Activated CD4-positive, alpha-beta T cell treated with anti-CD3 and anti-CD28 coated beads, Interleukin-2, amount 50 U/mL, for 24 hours (primary cell): ENCODE measurements at regions not wholly inside any gene's neighbourhood (a gene's known extent, or its start where the extent isn't known, plus 50 kb on each side); places are given as distances from the start of the nearest gene placed in this dataset.

Source experiments
- DNase-seq, 2 donors: peaks; one replicate each; pipeline ENCODE4 v3.0.0-alpha.2; 2020; ENCODE audit warnings: low read depth in 1 of 2, low spot score in 1 of 2

DNA sequence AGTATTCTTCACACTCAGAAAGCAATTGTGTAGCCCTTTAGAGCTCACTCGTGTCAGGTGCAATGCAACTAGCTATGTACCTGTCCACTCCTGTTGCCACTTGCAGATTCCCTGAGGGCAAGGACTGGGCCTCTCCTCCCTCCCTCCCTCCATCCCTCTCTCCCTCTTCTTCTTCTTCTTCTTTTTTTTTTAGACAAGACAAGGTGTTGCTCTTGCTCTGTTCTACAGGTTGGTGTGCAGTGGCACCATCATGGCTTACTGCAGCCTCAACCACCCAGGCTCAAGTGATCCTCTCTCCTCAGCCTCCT, 119.7 kb downstream of the ACKR3 start:
- DNase-seq, result no peak

DNA sequence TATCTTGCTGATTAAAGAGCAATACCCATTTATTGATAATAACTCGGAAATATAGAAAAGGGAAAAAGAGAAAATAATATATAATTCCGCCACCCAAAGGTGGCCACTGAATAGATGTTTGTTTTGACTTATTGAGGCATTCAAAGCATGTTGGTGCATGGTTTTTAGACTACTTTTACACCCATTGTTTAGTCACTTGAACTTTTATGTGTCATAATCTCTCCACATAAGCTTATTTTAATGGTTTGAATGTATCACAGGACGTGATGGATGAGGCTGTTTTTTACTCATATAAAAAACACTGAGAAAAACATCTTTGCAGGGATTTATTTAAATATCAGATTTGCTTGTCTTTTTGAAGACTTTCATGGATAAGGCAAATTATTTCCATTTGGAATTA, 120.4 kb downstream of the ACKR3 start:
- no peak for DNase-seq

DNA sequence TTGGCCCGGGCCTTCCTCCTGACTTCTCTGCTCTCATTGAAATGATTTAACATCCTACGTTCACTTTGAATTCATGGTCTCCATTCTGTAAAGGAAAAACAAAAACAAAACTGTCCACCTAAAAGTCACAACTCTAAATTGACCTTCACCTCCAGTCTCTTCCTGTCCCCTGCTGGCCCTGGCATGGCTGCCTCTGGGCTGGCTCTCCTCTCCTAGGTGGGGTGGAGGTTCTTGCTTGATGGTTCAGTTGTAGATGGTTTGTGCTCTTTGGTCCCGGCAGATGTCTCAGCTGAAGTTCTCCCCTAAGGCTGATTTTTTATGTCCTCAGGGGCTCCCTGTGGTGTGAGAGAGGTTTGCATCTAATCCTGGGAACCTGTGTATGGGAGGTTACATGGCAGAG, 121.1 kb downstream of the ACKR3 start:
- no peak for DNase-seq

DNA sequence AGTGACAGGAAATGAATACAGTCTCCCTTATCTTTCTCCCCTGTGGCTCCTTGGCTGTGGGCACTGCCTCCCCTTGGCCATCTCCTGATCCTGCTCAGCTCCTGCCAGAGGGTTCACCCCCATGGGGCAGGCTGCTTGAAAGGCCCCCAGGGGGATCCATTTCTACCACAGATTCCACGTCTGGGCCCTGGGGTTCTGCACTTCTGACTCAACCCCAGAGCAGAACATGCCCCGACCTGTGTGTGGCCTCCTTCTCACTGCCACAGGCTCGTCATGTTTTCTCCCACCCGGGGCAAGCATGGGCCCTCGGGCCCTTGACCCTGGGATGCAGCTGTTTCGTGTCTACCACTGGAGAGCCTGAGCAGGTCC, 122.2 kb downstream of the ACKR3 start:
- DNase-seq, result no peak

DNA sequence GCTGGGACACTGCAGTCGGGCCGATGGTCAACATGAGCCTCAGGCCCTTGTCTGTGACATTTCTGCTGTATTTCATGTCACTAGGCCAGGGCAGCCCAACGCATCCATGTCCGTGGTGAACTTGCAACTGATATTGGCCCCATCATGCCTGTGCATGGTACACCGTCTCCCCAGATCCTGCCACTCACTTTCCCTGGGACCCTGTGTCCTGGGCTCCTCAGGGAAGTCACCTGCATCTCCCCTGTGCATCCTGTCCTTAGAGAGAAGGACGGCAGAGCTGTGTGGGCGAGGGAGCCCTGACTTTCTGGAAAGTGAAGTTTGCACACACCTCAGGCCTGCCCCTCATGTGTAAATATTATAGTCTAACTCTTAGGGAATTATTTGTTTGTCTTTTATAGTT, 123.3 kb downstream of the ACKR3 start:
- no peak for DNase-seq

DNA sequence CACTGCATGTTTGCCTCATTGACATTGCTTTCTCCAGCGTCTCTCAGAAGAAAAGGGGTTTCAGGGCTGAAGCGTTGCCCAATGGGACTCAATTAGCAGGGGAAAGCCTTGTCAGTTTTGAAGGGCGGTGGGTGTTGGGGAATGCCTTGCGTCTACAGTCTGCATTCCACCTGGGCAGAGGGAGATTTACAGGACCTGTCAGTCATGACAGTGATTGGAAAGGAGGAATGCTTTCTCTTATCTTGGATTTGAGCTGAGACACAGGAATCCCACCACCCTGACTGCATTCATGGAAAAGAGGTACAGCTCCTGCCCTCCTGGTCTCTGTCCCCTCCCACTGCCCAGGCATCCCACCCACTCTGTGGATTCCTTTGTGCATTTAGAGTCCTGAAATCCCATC, 123.9 kb downstream of the ACKR3 start:
- DNase-seq, result no peak

DNA sequence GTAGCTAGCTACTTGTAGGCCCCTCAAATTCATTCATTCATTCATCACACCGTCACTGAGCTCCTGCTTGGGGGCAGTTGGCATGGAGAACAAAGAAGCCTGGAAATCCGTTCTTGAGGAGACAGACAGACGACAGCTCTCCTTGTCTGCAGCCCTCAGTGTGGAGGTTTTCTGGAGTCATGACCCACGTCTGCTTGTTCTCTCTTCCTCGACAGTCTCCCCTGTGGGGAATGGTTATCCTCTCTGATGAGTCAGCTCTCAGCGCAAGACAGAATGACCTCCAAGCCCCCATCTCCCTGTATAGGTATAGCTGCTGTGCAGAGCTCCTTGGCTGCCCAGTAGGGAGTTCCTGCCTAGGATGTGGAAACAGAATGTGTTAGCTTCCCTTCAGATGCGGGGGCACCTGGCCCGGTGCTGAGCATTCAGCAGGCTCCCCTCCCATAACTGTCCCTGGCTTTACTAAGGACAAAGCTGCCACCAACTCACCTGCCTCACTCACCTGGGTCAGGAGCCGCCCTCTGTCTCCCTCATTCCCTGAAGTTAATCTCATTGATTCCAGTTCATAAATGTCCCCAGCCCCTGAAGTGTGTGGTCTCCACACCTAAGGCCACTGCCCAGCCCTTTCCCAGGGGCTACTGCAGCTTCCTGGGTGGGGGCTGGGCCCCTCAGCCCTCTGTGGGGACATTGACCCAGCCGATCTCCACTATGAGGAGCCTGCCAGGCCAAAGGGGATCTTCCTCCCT, 124.7 kb downstream of the ACKR3 start:
- no peak for DNase-seq

DNA sequence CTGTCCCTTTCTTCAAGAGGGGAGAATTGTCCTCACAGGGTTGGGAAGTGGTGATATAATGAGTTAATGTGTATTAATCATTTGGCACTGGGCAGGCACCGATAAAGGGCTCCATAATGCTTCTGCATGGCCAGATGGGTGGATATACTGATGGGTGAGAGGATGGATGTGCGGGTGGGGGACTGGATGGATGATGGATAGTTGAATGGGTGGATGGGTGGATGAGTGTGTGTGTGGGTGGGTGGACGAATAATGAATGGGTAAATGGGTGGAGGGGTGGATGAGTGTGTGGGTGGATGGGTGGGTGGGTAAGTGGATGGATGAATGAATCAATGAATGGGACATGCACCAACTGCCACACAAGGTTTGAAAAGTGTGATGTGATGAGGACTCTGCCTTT, 127.2 kb downstream of the ACKR3 start:
- DNase-seq, result no peak

DNA sequence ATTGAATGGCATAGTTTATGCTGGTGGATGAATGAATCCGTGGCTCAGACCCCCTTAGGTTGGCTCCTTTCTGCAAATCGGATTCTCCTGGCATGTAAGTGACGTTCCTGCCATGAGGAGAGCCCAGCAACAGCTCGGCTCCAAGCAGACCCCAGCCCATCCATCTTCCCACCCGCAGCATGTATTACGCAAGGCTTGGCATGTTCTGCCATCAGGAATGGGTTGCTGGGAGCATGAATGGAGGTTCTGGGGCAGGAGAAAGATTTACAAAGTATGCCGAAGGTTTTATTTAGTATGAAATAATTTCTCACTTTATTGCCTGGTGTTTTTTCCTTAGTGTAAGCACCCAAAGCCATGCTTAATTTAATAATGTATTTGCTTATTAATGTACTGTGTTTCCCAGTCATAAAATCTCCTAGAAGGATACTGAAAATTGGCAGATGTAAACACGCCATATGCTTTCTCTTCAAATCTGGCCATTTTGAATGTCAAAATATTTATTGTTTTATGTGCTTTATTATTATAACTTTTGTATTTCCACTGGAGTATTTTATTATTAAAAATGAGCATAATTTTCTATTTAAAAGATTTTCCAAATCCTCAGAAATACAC, 128.5 kb downstream of the ACKR3 start:
- DNase-seq, result no peak

DNA sequence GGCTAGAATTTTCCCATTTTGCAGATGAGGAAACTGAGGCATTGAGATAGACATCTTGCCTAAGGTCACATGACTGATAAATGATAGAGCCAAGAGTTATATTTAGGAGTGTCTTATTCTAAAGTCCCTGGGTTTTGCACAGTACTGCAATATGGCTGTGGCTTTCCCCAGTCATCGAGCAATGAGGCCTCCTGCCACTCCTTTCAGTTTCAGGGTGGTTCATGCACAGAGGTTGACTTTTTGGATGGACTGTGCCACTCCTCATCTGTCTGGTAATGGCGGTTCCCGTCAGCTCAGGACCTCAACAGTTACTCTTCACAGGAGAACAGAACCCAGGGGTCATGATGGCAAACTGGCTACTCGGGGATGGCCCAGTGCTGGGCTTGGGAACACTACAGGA, 131.1 kb downstream of the ACKR3 start:
- no peak for DNase-seq

DNA sequence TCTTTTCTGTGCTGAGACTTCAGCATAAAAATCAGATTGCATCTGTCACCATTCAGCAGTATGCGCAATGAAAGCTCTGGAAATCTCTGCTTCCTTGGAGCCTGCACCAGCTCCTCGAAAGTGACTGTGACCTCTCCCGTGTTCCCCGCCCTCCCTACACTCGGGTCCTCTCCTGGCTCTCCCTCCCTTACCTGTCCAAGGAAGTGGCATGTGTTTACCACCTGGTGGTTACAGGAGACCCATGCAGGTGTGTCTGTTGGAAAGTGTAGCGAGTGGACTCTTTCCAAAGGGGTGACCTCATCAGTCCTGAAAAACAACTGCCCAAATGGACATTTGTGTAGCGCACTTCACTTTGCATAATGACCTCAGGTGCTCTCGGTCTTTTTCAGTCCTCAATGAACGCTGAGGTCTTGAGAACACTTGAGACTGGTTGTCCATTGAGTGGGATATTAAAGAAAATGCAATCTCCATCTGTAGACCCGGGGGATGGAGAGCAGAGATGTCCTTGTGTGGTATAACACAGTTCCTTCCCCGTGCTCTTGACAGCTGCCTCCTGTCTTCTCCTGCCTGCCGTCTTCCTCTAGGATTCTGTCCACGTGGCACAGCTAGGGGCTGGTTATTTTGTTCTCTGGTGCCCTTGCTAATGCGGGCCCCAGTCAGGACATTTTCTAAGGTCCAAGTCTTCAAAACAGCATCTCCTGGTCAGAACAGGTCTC, 133.2 kb downstream of the ACKR3 start:
- DNase-seq, result no peak

DNA sequence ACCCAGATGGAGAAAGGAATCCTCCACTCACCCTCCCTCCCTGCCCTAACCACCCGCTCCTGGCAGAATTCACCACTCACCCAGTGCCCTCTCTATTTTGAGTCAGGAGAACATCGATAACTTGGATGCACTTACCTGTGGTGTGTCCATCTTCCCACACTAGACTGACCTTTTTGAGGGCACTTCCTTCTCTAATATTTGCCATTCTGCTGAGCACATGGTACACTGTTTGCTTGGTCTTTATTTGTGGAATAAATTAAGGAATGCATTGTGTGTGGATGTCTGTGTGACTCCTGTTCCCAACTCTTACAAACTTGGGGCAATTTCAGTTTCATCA, 133.7 kb downstream of the ACKR3 start:
- DNase-seq, result no peak

DNA sequence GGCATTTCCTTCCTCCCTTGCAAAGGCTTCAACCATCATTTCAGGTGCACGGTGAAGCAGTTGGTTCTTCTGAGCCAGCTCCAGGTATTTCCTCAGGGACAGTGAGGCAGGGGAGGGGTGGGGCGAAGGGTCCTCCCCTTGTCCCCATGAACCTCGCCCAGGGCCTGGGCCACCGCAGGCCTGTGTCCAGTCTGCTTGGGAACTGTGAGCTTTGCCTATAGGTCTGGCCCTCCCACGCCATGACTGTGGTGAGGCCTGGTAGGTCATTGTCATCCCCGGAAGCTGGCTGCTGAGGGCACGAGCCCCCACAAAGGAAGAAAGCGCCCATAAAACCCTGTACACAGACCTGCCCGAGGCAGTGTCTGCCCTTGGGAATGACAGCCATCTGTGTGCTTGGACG, 134.3 kb downstream of the ACKR3 start:
- no peak for DNase-seq

DNA sequence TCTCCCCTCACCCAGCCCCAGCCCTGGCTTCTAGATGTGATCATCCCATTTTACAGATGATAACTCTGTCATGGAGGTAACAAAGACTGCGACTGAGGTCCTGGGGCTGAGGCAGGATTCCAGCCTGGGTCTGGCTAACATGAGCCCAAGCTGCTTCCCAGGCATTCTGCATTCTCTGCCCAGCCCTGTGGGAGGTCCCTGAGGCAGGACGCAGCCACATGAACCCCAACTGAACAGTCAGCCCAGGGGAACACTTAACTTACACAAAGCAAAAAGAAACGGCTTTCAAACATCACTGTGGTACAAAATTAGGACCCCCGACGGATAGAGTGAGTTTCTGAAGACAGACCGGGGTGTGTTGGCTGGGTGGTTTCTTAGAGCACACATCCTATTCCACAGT, 135.3 kb downstream of the ACKR3 start:
- no peak for DNase-seq

DNA sequence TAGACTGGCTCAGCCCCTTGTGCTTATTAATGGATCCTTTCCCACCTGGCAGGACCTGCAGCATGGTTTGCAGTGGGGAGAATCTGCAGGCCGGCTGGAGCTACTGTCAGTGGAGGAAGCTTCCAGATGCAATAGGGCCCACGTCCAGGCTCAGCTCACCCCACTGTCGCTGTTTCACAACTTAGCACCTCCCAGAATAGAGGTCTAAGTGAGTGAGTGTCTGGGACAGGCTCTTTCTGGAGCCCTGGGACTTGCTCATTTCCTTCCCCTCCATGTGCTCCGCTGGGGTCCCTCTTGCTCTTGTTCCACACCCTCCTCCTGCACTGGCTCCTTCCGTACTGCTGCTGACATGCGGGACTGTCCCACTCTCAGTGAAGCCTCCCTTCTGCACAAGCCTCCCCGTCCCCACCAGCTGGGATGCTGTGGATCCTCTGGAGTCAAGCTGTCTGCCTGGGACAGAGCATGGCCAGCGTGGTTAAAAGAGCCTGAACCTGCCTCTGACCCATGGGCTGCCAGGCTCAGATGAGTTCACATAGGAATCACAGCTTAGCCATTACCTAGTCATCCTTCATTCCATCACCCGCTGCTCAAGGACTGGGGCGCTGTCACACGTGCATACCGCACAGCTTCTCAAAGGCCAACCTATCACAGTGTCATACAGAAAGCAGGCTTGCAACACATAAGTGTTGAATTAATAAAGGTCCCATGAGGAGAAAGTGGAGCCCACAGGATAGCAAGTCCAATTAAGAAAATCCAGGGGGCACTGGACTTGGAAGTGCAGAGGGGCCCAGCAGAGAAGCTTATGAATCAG, 135.9 kb downstream of the ACKR3 start:
- DNase-seq, result no peak

DNA sequence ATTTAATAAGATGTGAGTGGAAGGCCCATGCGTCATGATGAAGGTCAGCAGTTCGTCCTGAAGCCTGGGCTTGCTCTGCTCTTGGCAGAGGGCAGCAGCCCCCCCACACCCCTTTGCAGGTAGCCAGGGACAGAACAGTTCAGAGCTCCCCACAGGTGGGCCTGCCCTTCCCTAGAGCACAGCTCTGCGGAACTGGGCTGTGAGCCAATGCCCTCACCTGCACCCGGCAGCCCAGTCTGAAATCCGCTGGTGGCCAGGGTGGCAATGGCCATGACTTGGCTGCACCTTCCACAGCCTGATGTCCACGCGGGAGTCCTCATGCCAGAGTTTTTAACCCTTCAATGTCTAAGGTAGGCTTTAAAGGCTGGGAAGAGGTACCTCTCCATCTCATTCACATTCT, 136.7 kb downstream of the ACKR3 start:
- no peak for DNase-seq

DNA sequence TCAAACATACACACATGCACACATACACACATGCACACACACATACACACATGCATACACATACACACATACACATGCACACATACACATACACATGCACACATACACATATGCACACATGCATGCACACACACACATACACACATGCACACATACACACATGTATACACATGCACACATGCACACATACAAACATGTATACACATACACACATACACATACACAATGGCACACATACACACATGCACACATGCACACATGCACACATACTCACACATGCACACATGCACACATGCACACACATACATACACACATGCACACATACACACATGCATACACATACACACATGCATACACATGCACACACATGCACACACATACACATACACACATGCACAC, 137.2 kb downstream of the ACKR3 start:
- no peak for DNase-seq

DNA sequence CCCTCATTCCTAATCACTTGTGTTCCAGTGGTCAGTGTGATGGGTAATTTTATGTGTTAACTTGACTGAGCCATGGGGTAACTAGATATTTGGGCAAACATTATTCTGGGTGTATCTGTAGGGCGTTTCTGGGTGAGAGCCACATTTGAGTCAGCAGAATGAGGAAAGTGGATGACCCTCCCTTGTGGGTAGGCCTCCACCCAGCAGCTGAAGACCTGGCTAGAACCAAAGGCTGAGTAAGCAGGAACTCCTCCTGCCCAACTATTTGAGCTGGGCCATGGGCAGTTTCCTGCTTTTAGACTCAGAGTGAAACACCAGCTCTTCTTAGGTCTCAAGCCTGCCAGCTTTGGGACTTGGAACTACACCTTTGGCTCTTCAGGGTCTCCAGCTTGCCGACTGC, 141.8 kb downstream of the ACKR3 start:
- no peak for DNase-seq

DNA sequence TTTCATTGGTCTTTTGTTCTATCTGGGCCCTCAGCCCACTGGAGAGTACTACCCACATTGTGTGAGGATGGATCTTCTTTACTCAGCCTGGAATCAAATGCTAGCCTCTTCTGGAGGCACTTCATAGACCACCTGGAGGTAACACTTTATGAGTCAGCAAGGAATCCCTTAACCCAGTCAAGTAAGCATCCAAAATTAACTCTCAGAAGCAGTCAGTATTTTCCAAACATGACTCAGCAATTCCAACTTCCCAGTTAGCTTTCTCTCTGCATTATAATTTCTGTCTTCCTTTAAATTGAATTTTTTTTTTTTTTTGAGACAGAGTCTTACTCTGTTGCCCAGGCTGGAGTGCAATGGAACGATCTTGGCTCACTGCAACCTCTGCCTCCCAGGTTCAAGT, 142.7 kb downstream of the ACKR3 start:
- DNase-seq, result no peak

DNA sequence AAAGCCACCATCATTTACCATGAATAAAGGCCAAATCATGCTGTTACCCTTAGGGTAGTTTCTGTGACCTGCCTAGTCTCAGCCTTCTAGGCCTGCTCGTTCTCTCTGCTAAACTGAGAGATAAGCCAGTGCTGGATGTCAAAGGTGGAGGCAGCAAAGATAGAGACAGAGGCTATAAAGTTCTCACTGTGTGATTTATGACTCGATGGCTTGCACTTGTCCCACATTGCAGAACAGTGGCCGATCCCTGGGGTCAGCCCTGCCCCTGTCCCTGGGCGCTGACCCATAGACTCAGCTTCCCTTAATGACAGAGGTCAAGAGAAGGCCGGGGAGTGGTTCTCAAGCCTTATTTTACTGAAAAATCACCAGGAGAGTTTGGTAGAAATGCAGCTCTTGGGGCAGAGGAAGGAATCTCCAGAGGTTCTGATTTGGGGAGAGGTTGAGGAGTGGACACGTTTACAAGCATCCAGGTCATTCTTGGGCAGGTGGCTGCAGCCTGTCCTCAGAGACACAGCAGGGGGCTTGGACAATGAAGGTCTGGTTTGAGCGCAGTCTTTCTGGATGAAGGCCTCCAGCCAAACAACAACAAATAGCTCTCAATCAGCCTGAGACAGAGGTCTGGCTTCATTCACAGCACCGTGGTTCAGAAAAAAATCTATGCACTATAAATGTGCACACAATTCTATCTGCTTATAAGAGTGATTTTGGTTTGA, 143.5 kb downstream of the ACKR3 start:
- no peak for DNase-seq

DNA sequence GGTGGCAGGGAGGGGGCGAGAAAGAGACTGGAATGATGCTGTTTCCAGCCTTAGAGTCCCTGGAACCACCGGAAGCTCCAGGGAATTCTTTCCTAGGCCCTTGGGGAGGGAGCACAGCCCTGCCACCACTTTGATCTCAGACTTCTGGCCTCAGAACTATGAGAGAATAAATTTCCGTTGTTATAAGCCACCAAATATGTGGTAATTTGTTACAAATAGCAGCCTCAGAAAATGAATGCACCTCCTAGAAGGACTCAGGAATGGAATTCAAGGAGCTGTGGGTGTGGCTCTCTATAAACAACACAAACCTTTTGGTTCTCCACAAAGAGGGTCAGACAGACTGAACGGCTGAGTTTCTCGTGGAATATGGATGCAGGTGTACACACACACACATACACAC, 144.5 kb downstream of the ACKR3 start:
- DNase-seq, result no peak

DNA sequence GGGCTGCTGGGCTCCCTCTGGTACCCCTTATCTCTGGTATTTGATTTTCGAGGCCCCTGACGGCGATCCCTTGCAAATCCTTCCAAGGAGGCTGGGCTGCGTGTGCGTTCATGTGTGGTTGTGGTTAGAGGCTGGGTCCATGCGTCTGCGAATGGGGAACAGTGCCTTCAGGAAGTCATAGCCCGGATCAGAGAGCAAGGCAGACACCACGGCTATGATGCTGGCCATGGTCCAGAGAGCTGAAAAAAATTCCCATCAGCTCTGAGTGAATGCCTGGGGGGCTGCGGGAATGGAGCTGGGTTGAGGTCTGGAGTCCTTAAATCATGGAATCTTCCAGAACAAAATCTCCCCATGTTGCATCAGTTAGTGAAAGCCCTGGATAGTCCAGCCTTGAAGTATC, 145.5 kb downstream of the ACKR3 start:
- DNase-seq, result no peak
